ENCODE measurements at regions not wholly inside any gene's neighbourhood (a gene's known extent, or its start where the extent isn't known, plus 50 kb on each side); places are given as distances from the start of the nearest gene placed in this dataset.

- no peak overlapping the region for H3K27ac Mint-ChIP-seq
- no peak overlapping the region for H3K4me3 Mint-ChIP-seq
- H3K27me3 Mint-ChIP-seq: no peaks in the 10 kb centered on the region
- H3K36me3 Mint-ChIP-seq: no peaks in the 10 kb centered on the region
- no peaks in the 10 kb centered on the region for H3K4me1 Mint-ChIP-seq
- H3K9me3 Mint-ChIP-seq: no peaks in the 10 kb centered on the region
Observed at GRCh38 chr7:41028580-41028979, 674.3 kb downstream of the INHBA start.

DNA sequence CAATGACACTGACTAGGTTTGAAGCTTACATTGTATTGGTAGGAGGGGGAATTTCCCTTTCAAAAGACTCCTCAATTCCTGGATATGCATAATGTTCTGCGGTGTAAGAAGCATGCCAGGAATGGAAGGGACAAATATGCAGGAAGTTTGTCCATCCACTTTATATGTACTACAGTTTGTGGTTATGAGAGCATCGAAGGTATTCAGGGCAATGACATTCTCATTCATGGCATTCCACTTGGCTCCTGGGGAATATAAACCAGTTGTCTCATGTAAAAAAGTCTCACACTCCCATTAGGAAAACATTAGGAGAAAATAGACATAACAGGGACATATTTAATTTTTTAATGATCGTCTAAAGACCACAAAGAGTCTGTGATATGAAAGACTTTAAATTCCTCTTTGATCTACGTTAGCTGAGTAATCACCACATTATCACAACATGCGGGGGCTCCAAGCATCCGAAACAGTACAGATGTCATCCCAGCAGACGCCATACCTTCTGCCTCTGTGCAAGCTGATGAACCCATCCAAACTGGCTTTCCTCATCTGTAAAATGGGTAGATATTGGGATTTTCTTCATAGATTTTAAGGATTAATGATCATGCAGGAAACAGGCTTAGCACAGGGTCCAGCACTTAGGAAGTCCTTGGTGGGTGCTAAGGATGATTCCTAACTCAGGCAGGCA is 675.3 kb downstream of the INHBA start:
- H3K4me3 Mint-ChIP-seq: no peak overlapping the region
- no peak overlapping the region for H3K27ac Mint-ChIP-seq
- H3K4me1 Mint-ChIP-seq: no peaks in the 10 kb centered on the region
- H3K36me3 Mint-ChIP-seq: no peaks in the 10 kb centered on the region
- no peaks in the 10 kb centered on the region for H3K27me3 Mint-ChIP-seq
- no peaks in the 10 kb centered on the region for H3K9me3 Mint-ChIP-seq

GRCh38 chr7:41024126-41024525 is 678.8 kb downstream of the INHBA start:
- no peaks in the 10 kb centered on the region for H3K9me3 Mint-ChIP-seq
- no peaks in the 10 kb centered on the region for H3K36me3 Mint-ChIP-seq
- no peaks in the 10 kb centered on the region for H3K4me1 Mint-ChIP-seq
- no peak overlapping the region for H3K27ac Mint-ChIP-seq
- H3K4me3 Mint-ChIP-seq: no peak overlapping the region
- no peaks in the 10 kb centered on the region for H3K27me3 Mint-ChIP-seq

DNA sequence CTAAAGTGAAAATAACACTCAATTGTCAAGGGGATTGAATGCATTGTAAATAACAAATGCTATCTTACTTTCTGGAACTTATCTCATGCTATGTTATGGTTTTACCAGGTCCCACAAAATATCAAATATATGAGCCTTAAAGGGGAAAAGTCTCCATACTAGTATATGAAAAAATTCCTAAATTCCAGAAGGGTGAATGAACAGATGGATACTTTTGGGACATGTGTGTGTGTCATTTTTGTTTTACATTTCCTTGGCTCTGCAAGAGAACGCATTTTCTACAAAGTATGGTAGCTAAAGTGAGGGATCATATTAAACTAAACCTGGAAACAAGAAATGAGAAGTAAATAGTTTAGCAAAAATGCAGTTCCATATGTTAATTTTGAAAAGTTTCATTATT is 682.8 kb downstream of the INHBA start:
- no peaks in the 10 kb centered on the region for H3K27me3 Mint-ChIP-seq
- H3K4me3 Mint-ChIP-seq: no peak overlapping the region
- no peak overlapping the region for H3K27ac Mint-ChIP-seq
- H3K9me3 Mint-ChIP-seq: no peaks in the 10 kb centered on the region
- H3K4me1 Mint-ChIP-seq: no peaks in the 10 kb centered on the region
- H3K36me3 Mint-ChIP-seq: no peaks in the 10 kb centered on the region

GRCh38 chr7:41013117-41013516 is 689.8 kb downstream of the INHBA start:
- no peaks in the 10 kb centered on the region for H3K4me1 Mint-ChIP-seq
- no peak overlapping the region for H3K27ac Mint-ChIP-seq
- no peaks in the 10 kb centered on the region for H3K27me3 Mint-ChIP-seq
- no peaks in the 10 kb centered on the region for H3K36me3 Mint-ChIP-seq
- H3K9me3 Mint-ChIP-seq: no peaks in the 10 kb centered on the region
- H3K4me3 Mint-ChIP-seq: no peak overlapping the region

DNA sequence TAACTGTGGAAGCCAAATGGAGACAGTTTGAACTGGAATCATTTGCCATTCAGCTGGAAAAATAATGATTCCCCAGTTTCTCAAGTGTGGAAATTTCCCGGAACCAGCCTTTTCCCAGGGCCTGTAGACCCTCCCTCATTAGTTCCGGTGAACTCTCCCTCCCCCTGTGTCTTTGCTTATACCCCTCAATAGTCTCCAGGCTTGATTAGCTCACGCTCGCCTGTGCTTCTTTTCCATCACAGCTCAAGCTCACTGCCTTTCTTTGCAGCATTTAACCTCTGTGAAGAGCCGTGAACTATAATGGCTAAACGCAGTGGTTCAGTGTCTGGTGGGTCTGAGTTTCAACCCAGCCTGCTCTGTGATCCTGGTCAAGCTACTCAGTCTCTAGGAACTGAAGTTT is 690.8 kb downstream of the INHBA start:
- Mint-ChIP-seq H3K9me3 (no peaks in the 10 kb centered on the region), H3K4me1 (no peaks in the 10 kb centered on the region), H3K27ac (no peak overlapping the region), H3K27me3 (no peaks in the 10 kb centered on the region), H3K36me3 (no peaks in the 10 kb centered on the region), H3K4me3 (no peak overlapping the region)

- Mint-ChIP-seq H3K36me3 (no peaks in the 10 kb centered on the region), H3K4me1 (no peaks in the 10 kb centered on the region), H3K27me3 (no peaks in the 10 kb centered on the region), H3K9me3 (no peaks in the 10 kb centered on the region), H3K4me3 (no peak overlapping the region), H3K27ac (no peak overlapping the region)
Observed at GRCh38 chr7:41010967-41011366, 691.9 kb downstream of the INHBA start.

DNA sequence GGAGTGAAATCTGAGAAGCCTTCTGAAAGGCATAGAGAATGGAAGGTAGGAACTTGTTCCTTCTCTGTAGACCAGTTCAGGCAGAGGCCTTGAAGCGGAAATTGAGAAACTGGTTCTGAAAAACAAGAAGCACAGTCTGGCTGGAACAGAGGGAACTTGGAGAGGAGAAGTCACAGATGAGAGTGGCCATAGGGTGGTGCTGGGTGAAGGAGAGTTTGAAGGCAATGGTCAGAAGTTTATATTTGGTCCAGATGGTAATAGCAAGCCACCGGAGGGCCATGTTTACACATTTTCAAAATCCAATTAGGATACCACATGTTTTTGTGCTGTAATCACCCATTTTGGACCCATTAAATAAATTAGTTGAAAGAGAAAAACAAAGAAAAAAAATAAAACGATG is 692.5 kb downstream of the INHBA start:
- Mint-ChIP-seq H3K4me3 (no peak overlapping the region), H3K27ac (no peak overlapping the region), H3K36me3 (no peaks in the 10 kb centered on the region), H3K4me1 (no peaks in the 10 kb centered on the region), H3K9me3 (no peaks in the 10 kb centered on the region), H3K27me3 (no peaks in the 10 kb centered on the region)

DNA sequence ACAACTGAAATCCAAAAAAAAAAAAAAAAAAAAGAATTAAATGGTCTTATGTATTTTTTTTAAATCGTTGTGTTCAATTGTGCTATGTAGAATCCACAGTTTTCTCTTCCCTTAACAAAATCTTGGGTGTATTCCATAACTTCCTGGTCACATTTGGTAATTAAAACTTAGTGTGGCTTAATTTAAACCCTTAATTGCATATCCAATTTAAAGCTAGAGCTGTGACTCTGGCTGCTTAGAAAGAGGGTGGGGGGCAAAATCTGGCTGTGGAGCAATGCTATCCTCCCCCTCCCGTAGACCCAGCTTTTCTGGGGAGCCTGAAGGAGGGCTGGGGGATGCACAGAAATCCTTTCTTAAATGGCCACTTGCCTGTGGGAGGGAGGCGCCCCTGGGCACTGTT is 695.1 kb downstream of the INHBA start:
- Mint-ChIP-seq H3K27ac (no peak overlapping the region), H3K27me3 (no peaks in the 10 kb centered on the region), H3K4me1 (no peaks in the 10 kb centered on the region), H3K4me3 (no peak overlapping the region), H3K36me3 (no peaks in the 10 kb centered on the region), H3K9me3 (no peaks in the 10 kb centered on the region)

- H3K4me1 Mint-ChIP-seq: no peaks in the 10 kb centered on the region
- H3K36me3 Mint-ChIP-seq: no peaks in the 10 kb centered on the region
- H3K27ac Mint-ChIP-seq: no peak overlapping the region
- no peaks in the 10 kb centered on the region for H3K27me3 Mint-ChIP-seq
- H3K4me3 Mint-ChIP-seq: no peak overlapping the region
- H3K9me3 Mint-ChIP-seq: peaks cover 1% of the 10 kb centered on the region
Observed at GRCh38 chr7:41007351-41007751, 695.5 kb downstream of the INHBA start.

- no peaks in the 10 kb centered on the region for H3K4me1 Mint-ChIP-seq
Observed at GRCh38 chr7:41006306-41006995, 696.4 kb downstream of the INHBA start.

DNA sequence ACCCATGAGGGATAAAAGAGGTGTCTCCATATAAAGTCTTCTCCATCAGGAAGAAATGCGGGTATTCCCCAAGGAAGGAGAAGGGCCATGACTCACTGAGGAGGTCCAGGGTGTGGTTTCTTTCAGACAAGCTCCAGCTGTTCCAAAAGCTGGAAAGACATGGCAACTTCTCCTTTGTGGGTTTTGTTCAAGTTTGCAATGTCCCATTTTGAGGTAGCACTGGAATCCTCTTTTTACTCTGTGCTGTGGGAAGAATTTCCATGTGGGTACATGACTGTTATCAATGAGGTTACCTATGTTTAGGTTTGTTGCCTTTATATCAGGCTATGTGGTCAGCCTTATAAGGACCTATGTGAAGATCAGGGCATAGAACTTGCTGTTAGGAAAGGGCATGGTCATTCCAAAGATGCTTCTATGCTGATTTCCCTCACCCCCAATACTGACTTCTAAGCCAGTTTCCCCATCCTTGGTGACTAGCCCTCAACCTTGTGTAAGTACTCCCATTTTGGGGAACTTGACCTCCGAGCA is 697.5 kb downstream of the INHBA start:
- Mint-ChIP-seq H3K4me1 (no peaks in the 10 kb centered on the region), H3K9me3 (peaks cover 14% of the 10 kb centered on the region), H3K4me3 (no peak overlapping the region), H3K27me3 (no peaks in the 10 kb centered on the region), H3K27ac (no peak overlapping the region), H3K36me3 (no peaks in the 10 kb centered on the region)

More at GRCh38 chr7:41006306-41006995, 696.4 kb downstream of the INHBA start:
- Mint-ChIP-seq H3K9me3 (peaks cover 8% of the 10 kb centered on the region), H3K27me3 (no peaks in the 10 kb centered on the region), H3K4me3 (no peak overlapping the region), H3K36me3 (no peaks in the 10 kb centered on the region), H3K27ac (no peak overlapping the region)

DNA sequence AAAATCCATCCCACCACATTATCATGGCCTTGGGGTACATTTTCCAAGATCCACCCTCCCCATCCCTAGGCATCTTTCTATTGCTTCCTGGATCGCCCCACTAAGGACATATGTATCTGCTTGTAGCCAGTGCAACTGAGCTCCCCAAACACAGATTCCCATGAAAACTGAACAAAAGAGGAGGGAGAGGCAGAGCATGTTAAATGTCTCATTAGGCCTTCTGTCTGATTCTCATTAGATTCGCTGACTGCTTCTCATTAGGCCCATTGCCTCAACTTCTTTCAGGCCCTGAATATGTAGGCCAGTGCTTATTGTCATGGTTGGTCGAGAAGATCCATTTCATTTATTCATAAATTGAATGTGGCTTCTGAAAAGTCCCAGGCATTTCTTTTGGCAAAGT is 698.9 kb downstream of the INHBA start:
- Mint-ChIP-seq H3K27me3 (no peaks in the 10 kb centered on the region), H3K36me3 (no peaks in the 10 kb centered on the region), H3K4me3 (no peak overlapping the region), H3K27ac (no peak overlapping the region), H3K9me3 (peaks cover 14% of the 10 kb centered on the region), H3K4me1 (no peaks in the 10 kb centered on the region)

DNA sequence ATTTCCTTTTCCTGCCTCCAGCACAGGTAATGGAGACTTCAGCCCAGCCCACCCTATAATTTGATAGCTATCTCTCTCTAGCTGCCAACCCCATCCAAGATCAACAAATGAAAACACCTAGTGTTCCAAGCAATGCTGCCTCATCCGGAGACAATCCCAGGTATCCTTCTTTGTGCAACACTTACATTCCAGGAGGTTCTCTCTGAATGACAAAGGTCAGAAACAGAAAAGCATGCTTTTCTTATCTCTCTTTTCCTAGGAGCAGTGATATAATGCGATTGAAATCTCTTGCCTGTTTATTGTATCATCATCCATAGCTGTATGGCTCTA is 699.3 kb downstream of the INHBA start:
- H3K27ac Mint-ChIP-seq: no peak overlapping the region
- H3K9me3 Mint-ChIP-seq: peaks cover 14% of the 10 kb centered on the region
- H3K4me1 Mint-ChIP-seq: no peaks in the 10 kb centered on the region
- H3K4me3 Mint-ChIP-seq: no peak overlapping the region
- no peaks in the 10 kb centered on the region for H3K27me3 Mint-ChIP-seq
- H3K36me3 Mint-ChIP-seq: no peaks in the 10 kb centered on the region

DNA sequence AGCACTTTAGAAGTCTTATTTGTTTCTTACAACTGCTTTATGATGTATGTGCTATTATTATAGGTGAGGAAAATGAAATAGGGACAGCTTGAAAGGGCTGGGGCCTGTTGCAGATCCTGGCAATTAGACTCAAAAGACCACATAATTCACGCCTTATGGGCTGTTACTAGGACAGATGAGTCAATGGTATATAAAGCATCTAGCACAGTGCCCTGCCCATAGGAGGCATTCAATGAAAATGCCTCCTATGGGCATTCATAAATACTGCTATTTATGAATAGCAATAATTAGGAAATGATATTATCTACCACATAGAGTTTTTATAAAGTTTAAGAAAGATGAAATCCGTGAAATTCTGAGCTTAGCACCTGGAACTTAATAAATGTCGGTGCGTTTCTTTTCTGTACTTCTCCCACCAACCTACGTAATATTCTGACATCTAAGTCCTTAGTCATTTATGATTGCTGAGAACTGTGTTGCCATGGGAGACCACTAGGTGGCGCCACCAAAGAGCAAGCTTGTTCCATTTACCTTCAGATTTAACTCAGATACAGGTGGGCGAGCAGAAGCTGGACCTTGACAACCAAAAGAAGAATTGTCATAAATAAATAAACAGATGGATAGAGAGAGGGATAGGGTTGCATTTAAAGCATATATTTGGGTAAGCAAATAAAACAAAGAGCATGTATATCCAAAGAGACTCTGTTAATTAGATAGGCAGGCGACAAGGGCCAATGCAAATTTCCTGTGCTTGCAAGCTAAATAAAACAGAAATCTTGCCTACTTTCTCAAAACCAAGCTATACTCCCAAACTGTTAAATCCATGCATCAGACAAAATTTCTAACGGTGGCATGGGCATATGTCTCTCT is 699.9 kb downstream of the INHBA start:
- no peaks in the 10 kb centered on the region for H3K36me3 Mint-ChIP-seq
- no peak overlapping the region for H3K27ac Mint-ChIP-seq
- H3K4me3 Mint-ChIP-seq: no peak overlapping the region
- no peaks in the 10 kb centered on the region for H3K27me3 Mint-ChIP-seq
- peaks cover 14% of the 10 kb centered on the region for H3K9me3 Mint-ChIP-seq
- H3K4me1 Mint-ChIP-seq: no peaks in the 10 kb centered on the region

DNA sequence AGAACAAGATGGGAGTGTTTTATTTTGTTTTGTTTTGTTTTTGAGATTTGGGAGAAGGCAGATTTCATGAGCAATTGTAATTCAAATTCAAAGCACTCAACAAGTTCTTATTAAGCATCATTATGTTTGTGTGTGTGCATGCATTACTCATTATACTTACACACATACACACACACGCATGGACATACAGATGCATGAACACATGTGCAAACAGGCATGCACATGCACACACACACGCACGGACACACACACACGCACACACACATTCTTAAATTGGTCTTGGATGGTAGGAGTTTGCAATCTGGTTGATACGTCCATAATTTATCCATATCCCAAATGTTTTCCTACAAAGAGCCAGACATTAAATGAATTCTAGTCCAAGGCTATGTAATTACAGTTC is 702.8 kb downstream of the INHBA start:
- H3K27ac Mint-ChIP-seq: no peak overlapping the region
- no peaks in the 10 kb centered on the region for H3K36me3 Mint-ChIP-seq
- H3K27me3 Mint-ChIP-seq: no peaks in the 10 kb centered on the region
- no peaks in the 10 kb centered on the region for H3K4me1 Mint-ChIP-seq
- H3K9me3 Mint-ChIP-seq: peaks cover 14% of the 10 kb centered on the region
- no peak overlapping the region for H3K4me3 Mint-ChIP-seq
